Peyer's patch (tissue), 4 donors: ENCODE measurements at regions not wholly inside any gene's neighbourhood (a gene's known extent, or its start where the extent isn't known, plus 50 kb on each side); places are given as distances from the start of the nearest gene placed in this dataset.
"Not testable (repeated sequence)": the region's sequence is repeated elsewhere in the genome, so short reads cannot be mapped to it uniquely, and the experiment has no call there.

Experiments used
- DNase-seq, 3 donors: peaks; one replicate each; pipeline ENCODE4 v3.0.0-alpha.2; 2017 to 2019
- H3K27ac ChIP-seq, 4 donors: fragments of 200-600 bp; sonication (generic); one replicate each; pipeline ENCODE4 v1.5.1; 2016 to 2019
- H3K27me3 ChIP-seq, 2 donors: fragments of 200-600 bp; sonication (generic); one replicate each; pipeline ENCODE4 v1.5.1; 2019
- H3K36me3 ChIP-seq, 3 donors: fragments of 200-600 bp; sonication (generic); one replicate each; pipeline ENCODE4 v1.5.1; 2016 to 2019
- H3K4me1 ChIP-seq, 4 donors: fragments of 200-600 bp; sonication (generic); one replicate each; pipeline ENCODE4 v1.5.1; 2016 to 2019
- H3K4me3 ChIP-seq, 4 donors: fragments of 200-600 bp; sonication (generic); 1 replicate in 3 of 4; 2 replicates in 1 of 4; pipeline ENCODE4 v1.5.1; 2016 to 2019; ENCODE audit warnings: mild to moderate bottlenecking in 1 of 4
- H3K9me3 ChIP-seq, 4 donors: fragments of 200-600 bp; sonication (generic); one replicate each; pipeline ENCODE4 v1.5.1; 2016 to 2019; ENCODE audit warnings: mild to moderate bottlenecking in 1 of 4
- POLR2A ChIP-seq, 2 donors: fragments of 450-650 bp; IDR thresholded peaks; one replicate each; pipeline ENCODE4 v1.5.1; 2017; ENCODE audit warnings: antibody characterized with exemption in 2 of 2, mild to moderate bottlenecking in 2 of 2, moderate library complexity in 2 of 2
- TF ChIP-seq, protein P1 (sequence below), 6 experiments: fragments of 450-650 bp in 4 of 6; fragments of 200-600 bp in 2 of 6; sonication (generic) in 1 of 6; IDR thresholded peaks; one replicate each; pipeline ENCODE4 v1.5.1; 2017 to 2019; ENCODE audit warnings: antibody characterized with exemption in 6 of 6, mild to moderate bottlenecking in 3 of 6, moderate library complexity in 1 of 6

- peaks cover 0 to 5% (median 0%) of the 10 kb centered on the region in 4 donors for H3K9me3 ChIP-seq
- H3K27ac ChIP-seq: no peak overlapping the region
- H3K27me3 ChIP-seq: no peaks in the 10 kb centered on the region
- H3K4me1 ChIP-seq: no peaks in the 10 kb centered on the region
- TF ChIP-seq, protein P1, sequence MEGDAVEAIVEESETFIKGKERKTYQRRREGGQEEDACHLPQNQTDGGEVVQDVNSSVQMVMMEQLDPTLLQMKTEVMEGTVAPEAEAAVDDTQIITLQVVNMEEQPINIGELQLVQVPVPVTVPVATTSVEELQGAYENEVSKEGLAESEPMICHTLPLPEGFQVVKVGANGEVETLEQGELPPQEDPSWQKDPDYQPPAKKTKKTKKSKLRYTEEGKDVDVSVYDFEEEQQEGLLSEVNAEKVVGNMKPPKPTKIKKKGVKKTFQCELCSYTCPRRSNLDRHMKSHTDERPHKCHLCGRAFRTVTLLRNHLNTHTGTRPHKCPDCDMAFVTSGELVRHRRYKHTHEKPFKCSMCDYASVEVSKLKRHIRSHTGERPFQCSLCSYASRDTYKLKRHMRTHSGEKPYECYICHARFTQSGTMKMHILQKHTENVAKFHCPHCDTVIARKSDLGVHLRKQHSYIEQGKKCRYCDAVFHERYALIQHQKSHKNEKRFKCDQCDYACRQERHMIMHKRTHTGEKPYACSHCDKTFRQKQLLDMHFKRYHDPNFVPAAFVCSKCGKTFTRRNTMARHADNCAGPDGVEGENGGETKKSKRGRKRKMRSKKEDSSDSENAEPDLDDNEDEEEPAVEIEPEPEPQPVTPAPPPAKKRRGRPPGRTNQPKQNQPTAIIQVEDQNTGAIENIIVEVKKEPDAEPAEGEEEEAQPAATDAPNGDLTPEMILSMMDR (IDR thresholded peaks at IDR 0.05): no peak
- TF ChIP-seq POLR2A (IDR thresholded peaks at IDR 0.05): no peak
- no peak overlapping the region for H3K4me3 ChIP-seq
- H3K36me3 ChIP-seq: no peaks in the 10 kb centered on the region
- no peak for DNase-seq
Observed at GRCh38 chr2:5195636-5196035, 496.5 kb upstream of the SOX11 start.

GRCh38 chr2:5203134-5203755 is 488.9 kb upstream of the SOX11 start:
- H3K27me3 ChIP-seq: no peaks in the 10 kb centered on the region
- H3K9me3 ChIP-seq: no peaks in the 10 kb centered on the region
- H3K36me3 ChIP-seq: no peaks in the 10 kb centered on the region
- no peaks in the 10 kb centered on the region for H3K4me1 ChIP-seq
- no peak overlapping the region for H3K4me3 ChIP-seq
- H3K27ac ChIP-seq: no peak overlapping the region
- TF ChIP-seq, protein P1 (IDR thresholded peaks at IDR 0.05): no peak
- no peak for TF ChIP-seq POLR2A (IDR thresholded peaks at IDR 0.05)
- no peak for DNase-seq

GRCh38 chr2:5206742-5207141 is 485.4 kb upstream of the SOX11 start:
- H3K4me1 ChIP-seq, H3K27ac ChIP-seq, H3K36me3 ChIP-seq, DNase-seq, H3K4me3 ChIP-seq, H3K9me3 ChIP-seq, H3K27me3 ChIP-seq: not testable (repeated sequence)

DNA sequence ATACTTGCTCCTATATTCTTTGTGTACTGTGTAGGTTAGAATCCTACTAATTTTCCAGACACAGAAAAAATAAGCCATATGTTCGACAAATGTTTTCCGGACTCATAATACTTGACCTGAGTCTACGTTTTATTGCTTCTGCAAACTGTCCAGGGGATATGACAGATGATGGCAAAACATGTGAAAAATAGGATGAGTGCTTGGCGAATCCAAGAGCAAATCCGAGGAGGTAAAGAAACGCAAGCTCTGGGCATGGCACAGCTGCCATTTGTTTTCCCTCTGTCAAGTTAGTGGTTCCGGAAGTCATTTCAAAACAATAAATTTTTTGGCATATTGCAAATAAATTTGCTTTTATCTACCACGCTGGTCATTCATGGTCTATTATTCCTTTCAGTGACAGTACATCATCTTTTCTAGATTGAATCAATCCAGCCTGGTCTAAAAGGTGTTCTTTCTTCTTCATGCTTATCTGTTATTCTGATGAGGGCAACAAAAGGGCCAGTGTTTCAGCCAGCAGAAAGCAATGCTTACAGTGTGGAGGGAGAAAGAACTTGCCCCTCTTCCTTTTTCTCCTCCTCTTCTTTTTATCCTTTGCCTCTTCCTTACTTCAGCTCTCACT is 476.1 kb upstream of the SOX11 start:
- H3K27me3 ChIP-seq: no peaks in the 10 kb centered on the region
- TF ChIP-seq, protein P1 (IDR thresholded peaks at IDR 0.05): no peak
- no peak for TF ChIP-seq POLR2A (IDR thresholded peaks at IDR 0.05)
- H3K4me1 ChIP-seq: no peaks in the 10 kb centered on the region

DNA sequence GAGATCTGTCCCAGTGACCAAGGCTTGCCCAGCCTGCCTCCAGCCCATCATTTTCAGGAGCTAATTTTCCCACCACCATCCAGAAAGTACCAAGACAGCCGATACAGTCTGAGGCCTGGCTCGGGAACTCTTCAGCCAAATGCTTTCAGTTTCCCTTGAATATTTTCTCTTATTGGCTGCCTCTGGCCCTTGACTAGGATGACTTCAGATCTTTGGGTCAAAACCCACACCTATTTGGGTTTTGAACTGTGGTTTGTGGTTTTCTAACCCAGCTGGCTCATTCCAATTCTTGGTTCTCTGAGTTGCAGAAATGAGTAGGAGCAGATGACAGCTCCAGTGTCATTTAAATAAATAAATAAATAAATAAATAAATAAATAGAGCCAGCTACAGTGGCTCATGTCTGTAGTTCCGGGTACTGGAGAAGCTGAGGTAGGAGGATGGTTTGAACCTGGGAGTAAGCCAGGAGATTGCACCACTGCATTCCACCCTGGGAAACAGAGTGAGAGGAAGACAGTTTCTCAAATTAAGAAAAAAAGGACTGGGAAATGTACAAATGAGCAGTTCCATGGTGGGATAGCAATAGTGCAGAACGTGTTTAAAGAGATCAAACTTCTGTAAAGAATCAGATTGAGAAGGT is 465.0 kb upstream of the SOX11 start:
- TF ChIP-seq POLR2A (IDR thresholded peaks at IDR 0.05): no peak
- TF ChIP-seq, protein P1 (IDR thresholded peaks at IDR 0.05): no peak
- Histone ChIP-seq H3K9me3 (peaks cover 0 to 8% (median 0%) of the 10 kb centered on the region in 4 donors), H3K27ac (no peak overlapping the region), H3K4me1 (no peaks in the 10 kb centered on the region), H3K4me3 (no peak overlapping the region), H3K27me3 (no peaks in the 10 kb centered on the region), H3K36me3 (no peaks in the 10 kb centered on the region)
- DNase-seq: no peak

More for the DNA sequence above, 476.1 kb upstream of the SOX11 start:
- H3K36me3 ChIP-seq: no peaks in the 10 kb centered on the region
- no peak overlapping the region for H3K4me3 ChIP-seq
- H3K27ac ChIP-seq: no peak overlapping the region
- no peak for DNase-seq
- no peaks in the 10 kb centered on the region for H3K9me3 ChIP-seq

DNA sequence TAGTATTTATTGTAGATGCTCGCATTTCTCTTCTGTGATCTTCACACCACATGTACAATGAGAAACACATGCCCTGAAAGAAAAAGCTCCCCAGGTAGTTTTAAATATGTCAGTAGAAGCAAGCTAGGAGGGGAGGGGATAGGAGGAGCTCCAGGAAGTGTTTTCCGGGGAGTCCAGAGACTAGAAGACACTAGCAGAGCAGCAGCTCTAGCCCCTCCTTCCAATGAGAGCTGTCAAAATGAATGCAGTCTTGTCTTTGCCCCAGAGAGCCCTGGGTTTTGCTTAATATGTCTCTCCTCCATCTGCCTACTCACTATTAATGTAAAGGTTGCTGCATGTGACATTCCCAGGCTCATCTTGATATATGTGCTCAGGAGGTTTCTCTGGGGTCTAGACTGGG is 462.6 kb upstream of the SOX11 start:
- TF ChIP-seq, protein P1 (IDR thresholded peaks at IDR 0.05): no peak
- TF ChIP-seq POLR2A (IDR thresholded peaks at IDR 0.05): no peak
- Histone ChIP-seq H3K27me3 (no peaks in the 10 kb centered on the region), H3K4me3 (no peak overlapping the region), H3K4me1 (no peaks in the 10 kb centered on the region), H3K27ac (no peak overlapping the region), H3K9me3 (peaks cover 0 to 8% (median 0%) of the 10 kb centered on the region in 4 donors), H3K36me3 (no peaks in the 10 kb centered on the region)
- DNase-seq: no peak
